ENCODE measurements at regions not wholly inside any gene's neighbourhood (a gene's known extent, or its start where the extent isn't known, plus 50 kb on each side); places are given as distances from the start of the nearest gene placed in this dataset.
A peak's percentile ranks its signal among the peaks of the same experiment; 100 is the strongest.

DNA sequence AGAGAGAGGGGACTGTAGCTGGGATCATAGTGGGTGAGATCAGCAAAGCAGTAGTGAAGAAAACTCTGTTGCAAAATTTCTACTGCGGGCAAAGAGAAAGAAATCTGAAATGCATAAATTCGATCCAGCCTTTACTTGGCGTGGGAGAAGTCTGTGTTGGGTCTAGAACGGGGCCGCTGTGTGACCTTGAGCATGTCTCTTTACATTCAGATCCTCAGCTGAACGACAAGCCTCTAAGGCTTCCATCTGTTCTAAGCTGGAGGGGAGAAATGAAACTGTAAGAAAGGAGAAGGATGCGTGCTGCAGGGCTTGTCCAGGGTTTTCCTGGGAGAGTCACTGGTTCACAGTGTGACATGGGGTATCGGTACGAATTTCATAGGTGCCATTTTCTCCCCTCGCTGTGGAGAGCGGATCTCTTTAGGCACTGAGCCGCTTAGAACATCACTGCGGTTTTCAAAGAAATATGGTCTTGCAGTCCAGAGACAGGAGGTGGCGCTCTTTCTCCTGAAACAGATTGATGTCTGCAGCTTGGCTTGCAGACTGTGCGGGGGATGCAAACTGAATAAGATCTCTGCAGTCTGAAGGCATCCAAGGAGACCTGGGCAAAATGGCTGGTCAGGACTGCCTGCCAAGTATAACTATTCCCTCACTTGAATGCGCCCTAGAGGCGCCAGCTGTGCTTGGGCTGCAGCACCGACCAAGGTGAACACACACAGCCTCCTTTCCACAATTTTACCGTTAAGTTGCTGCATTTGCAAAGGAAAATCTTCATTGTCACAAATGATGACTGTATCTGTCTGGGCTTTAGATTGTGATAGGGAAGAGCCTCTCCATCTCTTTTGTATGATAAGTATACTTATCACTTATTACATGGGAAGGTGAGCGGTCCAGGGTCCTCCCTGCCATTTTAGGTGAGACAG lies 104.1 kb downstream of the XCL2 start:
- no peaks in the 10 kb centered on the region for H3K9me3 ChIP-seq (ENCODE audit: low read length)
- H2AFZ ChIP-seq (ENCODE audit: low read length): no peak overlapping the region
- H3K4me1 ChIP-seq (ENCODE audit: low read length): no peaks in the 10 kb centered on the region
- peak; percentile 87 for DNase-seq
- no peak overlapping the region for H3K9ac ChIP-seq (ENCODE audit: low read length)
- no peak overlapping the region for H3K27ac ChIP-seq (ENCODE audit: low read length)
- H3K9me2 ChIP-seq (replicated peaks; ENCODE audit: insufficient read depth, low read length): no peaks in the 10 kb centered on the region
- no peaks in the 10 kb centered on the region for H3K79me2 ChIP-seq (ENCODE audit: low read length)
- no peak overlapping the region for H3K4me3 ChIP-seq (ENCODE audit: low read length)
- H3K36me3 ChIP-seq (ENCODE audit: insufficient read depth, low read length): no peaks in the 10 kb centered on the region
- no peaks in the 10 kb centered on the region for H3K27me3 ChIP-seq (ENCODE audit: low read length)
- H3K4me2 ChIP-seq (ENCODE audit: low read depth, low read length, poor library complexity, severe bottlenecking): peak overlapping the region; percentile 14
- no peaks in the 10 kb centered on the region for H4K20me1 ChIP-seq (ENCODE audit: insufficient read depth, low read depth, low read length)

DNA sequence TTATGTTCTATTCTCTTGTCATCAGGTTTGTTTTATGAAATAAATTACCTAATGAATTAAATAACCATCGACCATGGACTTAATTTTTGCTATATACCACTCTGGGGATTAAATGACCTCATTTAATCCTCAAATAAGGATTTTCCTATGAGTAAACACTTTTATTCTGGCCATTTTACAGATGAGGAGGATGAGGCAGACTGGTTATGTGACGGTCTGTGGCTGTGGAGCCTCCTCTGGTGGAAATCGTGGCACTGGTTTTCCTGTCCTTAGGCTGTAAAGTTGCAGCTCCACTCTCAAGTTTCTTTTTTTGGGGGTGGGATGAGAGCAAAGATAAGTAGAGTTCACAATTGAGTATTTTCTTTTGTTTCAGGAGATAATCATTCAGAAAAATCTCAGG lies 105.2 kb downstream of the XCL2 start:
- Histone ChIP-seq H3K4me1 (ENCODE audit: low read length) (no peaks in the 10 kb centered on the region), H3K27ac (ENCODE audit: low read length) (no peak overlapping the region), H3K4me3 (ENCODE audit: low read length) (no peak overlapping the region), H3K9me3 (ENCODE audit: low read length) (no peaks in the 10 kb centered on the region), H2AFZ (ENCODE audit: low read length) (no peak overlapping the region), H3K9me2 (replicated peaks; ENCODE audit: insufficient read depth, low read length) (no peaks in the 10 kb centered on the region), H3K79me2 (ENCODE audit: low read length) (no peaks in the 10 kb centered on the region), H3K9ac (ENCODE audit: low read length) (no peak overlapping the region), H3K4me2 (ENCODE audit: low read depth, low read length, poor library complexity, severe bottlenecking) (no peak overlapping the region), H4K20me1 (ENCODE audit: insufficient read depth, low read depth, low read length) (no peaks in the 10 kb centered on the region), H3K36me3 (ENCODE audit: insufficient read depth, low read length) (no peaks in the 10 kb centered on the region), H3K27me3 (ENCODE audit: low read length) (no peaks in the 10 kb centered on the region)
- DNase-seq: no peak

- Histone ChIP-seq H3K4me3 (ENCODE audit: low read length) (no peak overlapping the region), H3K36me3 (ENCODE audit: insufficient read depth, low read length) (no peaks in the 10 kb centered on the region), H3K9me3 (ENCODE audit: low read length) (no peaks in the 10 kb centered on the region), H3K79me2 (ENCODE audit: low read length) (no peaks in the 10 kb centered on the region), H3K4me1 (ENCODE audit: low read length) (no peaks in the 10 kb centered on the region), H4K20me1 (ENCODE audit: insufficient read depth, low read depth, low read length) (no peaks in the 10 kb centered on the region), H3K9me2 (replicated peaks; ENCODE audit: insufficient read depth, low read length) (no peaks in the 10 kb centered on the region), H3K9ac (ENCODE audit: low read length) (no peak overlapping the region), H2AFZ (ENCODE audit: low read length) (no peak overlapping the region), H3K27ac (ENCODE audit: low read length) (no peak overlapping the region), H3K27me3 (ENCODE audit: low read length) (no peaks in the 10 kb centered on the region), H3K4me2 (ENCODE audit: low read depth, low read length, poor library complexity, severe bottlenecking) (no peak overlapping the region)
- DNase-seq: no peak
Measured at GRCh38 chr1:168437821-168438220, 106.0 kb downstream of the XCL2 start.

GRCh38 chr1:168435439-168435838 lies 108.4 kb downstream of the XCL2 start:
- H3K4me2 ChIP-seq (ENCODE audit: low read depth, low read length, poor library complexity, severe bottlenecking): no peak overlapping the region
- no peaks in the 10 kb centered on the region for H3K27me3 ChIP-seq (ENCODE audit: low read length)
- H3K9ac ChIP-seq (ENCODE audit: low read length): no peak overlapping the region
- H2AFZ ChIP-seq (ENCODE audit: low read length): no peak overlapping the region
- H3K27ac ChIP-seq (ENCODE audit: low read length): no peak overlapping the region
- H3K36me3 ChIP-seq (ENCODE audit: insufficient read depth, low read length): no peaks in the 10 kb centered on the region
- H3K4me1 ChIP-seq (ENCODE audit: low read length): no peaks in the 10 kb centered on the region
- no peaks in the 10 kb centered on the region for H3K9me3 ChIP-seq (ENCODE audit: low read length)
- no peaks in the 10 kb centered on the region for H3K9me2 ChIP-seq (replicated peaks; ENCODE audit: insufficient read depth, low read length)
- no peaks in the 10 kb centered on the region for H3K79me2 ChIP-seq (ENCODE audit: low read length)
- H3K4me3 ChIP-seq (ENCODE audit: low read length): no peak overlapping the region
- no peaks in the 10 kb centered on the region for H4K20me1 ChIP-seq (ENCODE audit: insufficient read depth, low read depth, low read length)
- no peak for DNase-seq

DNA sequence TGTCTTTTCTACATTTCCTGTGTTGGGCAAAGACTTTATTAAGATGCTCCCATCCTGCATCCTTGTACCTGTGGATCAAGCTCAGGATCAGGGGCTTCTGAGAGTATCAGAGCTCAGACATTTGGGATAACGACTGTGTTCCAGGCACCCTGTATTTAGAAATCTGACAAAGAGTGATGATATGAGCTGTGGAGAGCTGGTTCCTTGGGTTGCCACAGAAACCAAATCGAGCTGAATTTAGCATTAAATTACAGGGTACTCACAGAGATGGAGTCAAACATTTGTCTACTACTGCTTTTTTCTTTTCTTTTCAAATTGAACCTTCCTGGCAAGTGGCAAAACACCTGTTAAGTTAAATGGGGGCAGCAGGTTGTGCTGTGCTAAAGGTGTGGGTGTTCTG lies 110.6 kb downstream of the XCL2 start:
- no peak overlapping the region for H3K4me3 ChIP-seq (ENCODE audit: low read length)
- no peak overlapping the region for H3K4me2 ChIP-seq (ENCODE audit: low read depth, low read length, poor library complexity, severe bottlenecking)
- DNase-seq: no peak
- no peaks in the 10 kb centered on the region for H3K27me3 ChIP-seq (ENCODE audit: low read length)
- no peaks in the 10 kb centered on the region for H3K9me3 ChIP-seq (ENCODE audit: low read length)
- no peaks in the 10 kb centered on the region for H3K36me3 ChIP-seq (ENCODE audit: insufficient read depth, low read length)
- H3K9ac ChIP-seq (ENCODE audit: low read length): no peak overlapping the region
- H3K4me1 ChIP-seq (ENCODE audit: low read length): no peaks in the 10 kb centered on the region
- no peaks in the 10 kb centered on the region for H3K79me2 ChIP-seq (ENCODE audit: low read length)
- no peak overlapping the region for H2AFZ ChIP-seq (ENCODE audit: low read length)
- no peaks in the 10 kb centered on the region for H3K9me2 ChIP-seq (replicated peaks; ENCODE audit: insufficient read depth, low read length)
- H3K27ac ChIP-seq (ENCODE audit: low read length): no peak overlapping the region
- H4K20me1 ChIP-seq (ENCODE audit: insufficient read depth, low read depth, low read length): no peaks in the 10 kb centered on the region

DNA sequence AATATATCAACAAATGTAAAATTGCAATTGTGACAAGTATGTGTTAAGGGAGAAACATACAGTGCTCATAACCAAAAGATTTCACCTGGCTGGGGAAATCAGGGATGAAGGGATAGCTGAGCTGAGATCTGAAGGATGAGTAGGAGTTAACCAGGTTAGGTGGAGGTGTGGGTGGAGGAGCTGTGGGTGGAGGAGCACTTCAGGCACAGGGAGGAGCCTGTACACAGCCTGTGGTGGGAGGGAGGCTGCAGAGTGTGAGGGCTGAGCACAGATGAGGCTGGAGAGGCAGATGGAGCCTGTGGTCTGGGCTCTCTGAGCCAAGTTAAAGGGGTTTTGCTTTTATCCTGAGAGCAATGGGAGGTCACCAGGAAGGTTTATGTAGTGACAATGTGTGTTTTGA lies 111.9 kb downstream of the XCL2 start:
- Histone ChIP-seq H3K4me3 (ENCODE audit: low read length) (no peak overlapping the region), H3K4me2 (ENCODE audit: low read depth, low read length, poor library complexity, severe bottlenecking) (no peak overlapping the region), H4K20me1 (ENCODE audit: insufficient read depth, low read depth, low read length) (no peaks in the 10 kb centered on the region), H3K9ac (ENCODE audit: low read length) (no peak overlapping the region), H3K4me1 (ENCODE audit: low read length) (no peaks in the 10 kb centered on the region), H3K27ac (ENCODE audit: low read length) (no peak overlapping the region), H2AFZ (ENCODE audit: low read length) (no peak overlapping the region), H3K36me3 (ENCODE audit: insufficient read depth, low read length) (no peaks in the 10 kb centered on the region), H3K9me2 (replicated peaks; ENCODE audit: insufficient read depth, low read length) (no peaks in the 10 kb centered on the region), H3K9me3 (ENCODE audit: low read length) (no peaks in the 10 kb centered on the region), H3K27me3 (ENCODE audit: low read length) (no peaks in the 10 kb centered on the region), H3K79me2 (ENCODE audit: low read length) (no peaks in the 10 kb centered on the region)
- no peak for DNase-seq

GRCh38 chr1:168430321-168430720 lies 113.5 kb downstream of the XCL2 start:
- no peaks in the 10 kb centered on the region for H3K79me2 ChIP-seq (ENCODE audit: low read length)
- no peaks in the 10 kb centered on the region for H3K9me3 ChIP-seq (ENCODE audit: low read length)
- H2AFZ ChIP-seq (ENCODE audit: low read length): no peak overlapping the region
- H3K4me2 ChIP-seq (ENCODE audit: low read depth, low read length, poor library complexity, severe bottlenecking): no peak overlapping the region
- H3K36me3 ChIP-seq (ENCODE audit: insufficient read depth, low read length): no peaks in the 10 kb centered on the region
- no peak overlapping the region for H3K4me3 ChIP-seq (ENCODE audit: low read length)
- H3K9me2 ChIP-seq (replicated peaks; ENCODE audit: insufficient read depth, low read length): no peaks in the 10 kb centered on the region
- no peak for DNase-seq
- H4K20me1 ChIP-seq (ENCODE audit: insufficient read depth, low read depth, low read length): no peaks in the 10 kb centered on the region
- H3K9ac ChIP-seq (ENCODE audit: low read length): no peak overlapping the region
- no peaks in the 10 kb centered on the region for H3K4me1 ChIP-seq (ENCODE audit: low read length)
- H3K27ac ChIP-seq (ENCODE audit: low read length): no peak overlapping the region
- H3K27me3 ChIP-seq (ENCODE audit: low read length): no peaks in the 10 kb centered on the region

GRCh38 chr1:168428063-168428731 lies 115.6 kb downstream of the XCL2 start:
- no peak overlapping the region for H3K27ac ChIP-seq (ENCODE audit: low read length)
- H3K79me2 ChIP-seq (ENCODE audit: low read length): no peaks in the 10 kb centered on the region
- no peak overlapping the region for H3K4me2 ChIP-seq (ENCODE audit: low read depth, low read length, poor library complexity, severe bottlenecking)
- no peaks in the 10 kb centered on the region for H3K4me1 ChIP-seq (ENCODE audit: low read length)
- no peaks in the 10 kb centered on the region for H3K36me3 ChIP-seq (ENCODE audit: insufficient read depth, low read length)
- no peak overlapping the region for H3K4me3 ChIP-seq (ENCODE audit: low read length)
- no peak overlapping the region for H2AFZ ChIP-seq (ENCODE audit: low read length)
- DNase-seq: no peak
- H3K9me2 ChIP-seq (replicated peaks; ENCODE audit: insufficient read depth, low read length): no peaks in the 10 kb centered on the region
- H3K27me3 ChIP-seq (ENCODE audit: low read length): no peaks in the 10 kb centered on the region
- no peak overlapping the region for H3K9ac ChIP-seq (ENCODE audit: low read length)
- no peaks in the 10 kb centered on the region for H4K20me1 ChIP-seq (ENCODE audit: insufficient read depth, low read depth, low read length)
- no peaks in the 10 kb centered on the region for H3K9me3 ChIP-seq (ENCODE audit: low read length)
